ENCODE measurements at regions not wholly inside any gene's neighbourhood (a gene's known extent, or its start where the extent isn't known, plus 50 kb on each side); places are given as distances from the start of the nearest gene placed in this dataset.

DNA sequence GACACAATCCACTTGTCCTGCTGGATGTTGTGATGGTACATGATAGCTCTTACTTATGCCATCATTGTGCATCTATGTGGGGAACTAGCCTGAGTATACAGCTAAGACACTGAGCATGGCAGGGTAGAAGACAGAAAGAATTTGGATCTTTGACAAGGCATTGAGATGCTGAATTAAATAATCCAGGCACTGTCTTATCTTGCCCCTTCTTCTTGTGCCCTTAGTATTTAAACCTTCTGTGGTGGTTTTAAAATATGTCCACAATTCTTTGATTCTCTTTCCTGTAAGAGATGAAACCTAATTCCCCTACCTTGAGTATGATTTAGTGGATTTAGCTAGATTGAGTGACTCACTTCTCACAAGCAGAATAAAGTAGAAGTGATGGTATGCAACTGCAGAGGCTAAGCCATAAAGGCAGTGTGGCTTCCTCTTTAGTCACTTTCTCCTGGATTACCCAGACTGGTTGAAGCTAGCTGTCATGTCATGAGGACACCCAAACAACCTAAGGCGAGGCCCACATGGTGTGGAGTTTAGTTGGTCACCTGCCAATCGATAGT, 174.0 kb upstream of the NREP start:
- WGBS, 2 experiments (ENCODE audit: extremely low coverage in 2 of 2, insufficient read length in 1 of 2) = no CpG with 5 or more reads among the region's 2 CpGs
- peaks cover 12% of the 10 kb centered on the region for H3K4me1 ChIP-seq (ENCODE audit: control insufficient read depth, insufficient read depth, low read length)

More for the DNA sequence above, 174.0 kb upstream of the NREP start:
- peak overlapping the region; percentile 77 for H4K91ac ChIP-seq (ENCODE audit: insufficient read depth, low read depth, low read length)
- H4K8ac ChIP-seq (ENCODE audit: low read depth in 2 of 2, low read length in 2 of 2) = peak overlapping the region in 1 of 2 experiments; percentile 39; a peak in 1 of 4 replicates
- dilution Hi-C loops (cut with HindIII; ENCODE audit: low sequenced_read_pairs, unreplicated experiment) = no loop called here
- ChIA-PET POLR2A (ENCODE audit: unreplicated experiment) (no interaction called here), CTCF (no interaction called here)
- ATAC-seq (ENCODE audit: low read depth) (peak; percentile 22; the same call in 1 of the 2 replicates), DNase-seq (peak; percentile 77)
- in situ Hi-C loops (cut with MboI; ENCODE audit: low sequenced_read_pairs) = no loop called here
- no peaks in the 10 kb centered on the region for H3K9me3 ChIP-seq (ENCODE audit: control insufficient read depth, insufficient read depth, low read length)
- peak overlapping the region; percentile 85; the same call in 2 of the 3 replicates for H2BK15ac ChIP-seq (ENCODE audit: low read depth, low read length)
- H3K27me3 ChIP-seq (ENCODE audit: control insufficient read depth, insufficient read depth, low read length) = no peaks in the 10 kb centered on the region
- H3K27ac ChIP-seq (ENCODE audit: insufficient read depth, low read length) = no peak overlapping the region; the same call in 1 of the 2 replicates
- H2BK5ac ChIP-seq (ENCODE audit: low read depth, low read length, poor library complexity, severe bottlenecking) = peak overlapping the region; percentile 85
- no peaks in the 10 kb centered on the region for H4K20me1 ChIP-seq (ENCODE audit: insufficient read depth, low read length)
- peak overlapping the region; percentile 51 for H2AFZ ChIP-seq (replicated peaks; ENCODE audit: low read length, poor library complexity)
- H3K56ac ChIP-seq (ENCODE audit: extremely low read depth, insufficient read depth, low read length) = no peak overlapping the region
- peak overlapping the region; percentile 2; the same call in 1 of the 2 replicates for H3K23ac ChIP-seq (ENCODE audit: low read depth, low read length)
- TF ChIP-seq MAZ (IDR thresholded peaks at IDR 0.05; ENCODE audit: borderline replicate concordance, low read depth, low read length) = no peak
- peak; percentile 61; the same call in 1 of the 2 replicates for TF ChIP-seq CEBPB (IDR thresholded peaks at IDR 0.05; ENCODE audit: low read depth, low read length)
- TF ChIP-seq USF2 (IDR thresholded peaks at IDR 0.05; ENCODE audit: low read depth, low read length) = 0 out of 2 replicates have a peak, but pooled peaks have one; percentile 13
- no peak; the same call in 1 of the 2 replicates for TF ChIP-seq POLR2A (IDR thresholded peaks at IDR 0.05; ENCODE audit: low read depth, low read length)
- H3K9ac ChIP-seq (ENCODE audit: low read depth, low read length) = no peak overlapping the region
- no peaks in the 10 kb centered on the region for H3K36me3 ChIP-seq (ENCODE audit: control insufficient read depth, insufficient read depth, low read length)
- H3K4me3 ChIP-seq (ENCODE audit: insufficient read depth, low read depth, low read length) = no peak overlapping the region
- BruUV-seq (replicated peaks) = no TSS peak
- H2AK5ac ChIP-seq (ENCODE audit: low read depth, low read length) = peak overlapping the region; percentile 72
- peak overlapping the region; percentile 93; the same call in 1 of the 2 replicates for H4K5ac ChIP-seq (ENCODE audit: low read depth, low read length)
- H3K14ac ChIP-seq (replicated peaks; ENCODE audit: low read depth, low read length) = peak overlapping the region; percentile 82
- peak overlapping the region; percentile 59 for H3K4ac ChIP-seq (ENCODE audit: low read depth, low read length)
- intact Hi-C loops (cut with micrococcal nuclease) = no loop called here
- H3K4me2 ChIP-seq (ENCODE audit: low read depth, low read length) = no peak overlapping the region
- H3K9me1 ChIP-seq (ENCODE audit: insufficient read depth, low read length) = peaks cover 7% of the 10 kb centered on the region
- no peak overlapping the region for H2AK9ac ChIP-seq (replicated peaks; ENCODE audit: low read depth, low read length, poor library complexity)
- peak overlapping the region; percentile 93; the same call in 1 of the 2 replicates for H3K18ac ChIP-seq (ENCODE audit: low read depth, low read length)
- H3K79me1 ChIP-seq (ENCODE audit: low read depth in 1 of 2, low read length in 2 of 2) = 0 out of 4 replicates have a peak, but pooled peaks cover 0 to 3% of the 10 kb centered on the region in 2 experiments
- H2BK120ac ChIP-seq (ENCODE audit: low read depth, low read length) = peak overlapping the region; percentile 70
- H2BK20ac ChIP-seq (ENCODE audit: low read depth, low read length) = peak overlapping the region; percentile 72
